GM19438 (cell line): ENCODE measurements at regions not wholly inside any gene's neighbourhood (a gene's known extent, or its start where the extent isn't known, plus 50 kb on each side); places are given as distances from the start of the nearest gene placed in this dataset.
"Not testable (repeated sequence)": the region's sequence is repeated elsewhere in the genome, so short reads cannot be mapped to it uniquely, and the experiment has no call there.

Experiments used
- ATAC-seq: cut with Tn5 transposase; IDR thresholded peaks from one replicate; pipeline ENCODE4 v1.9.1; 2021; ENCODE audit warnings: low read depth; ENCODE audit not compliant: unreplicated experiment

DNA sequence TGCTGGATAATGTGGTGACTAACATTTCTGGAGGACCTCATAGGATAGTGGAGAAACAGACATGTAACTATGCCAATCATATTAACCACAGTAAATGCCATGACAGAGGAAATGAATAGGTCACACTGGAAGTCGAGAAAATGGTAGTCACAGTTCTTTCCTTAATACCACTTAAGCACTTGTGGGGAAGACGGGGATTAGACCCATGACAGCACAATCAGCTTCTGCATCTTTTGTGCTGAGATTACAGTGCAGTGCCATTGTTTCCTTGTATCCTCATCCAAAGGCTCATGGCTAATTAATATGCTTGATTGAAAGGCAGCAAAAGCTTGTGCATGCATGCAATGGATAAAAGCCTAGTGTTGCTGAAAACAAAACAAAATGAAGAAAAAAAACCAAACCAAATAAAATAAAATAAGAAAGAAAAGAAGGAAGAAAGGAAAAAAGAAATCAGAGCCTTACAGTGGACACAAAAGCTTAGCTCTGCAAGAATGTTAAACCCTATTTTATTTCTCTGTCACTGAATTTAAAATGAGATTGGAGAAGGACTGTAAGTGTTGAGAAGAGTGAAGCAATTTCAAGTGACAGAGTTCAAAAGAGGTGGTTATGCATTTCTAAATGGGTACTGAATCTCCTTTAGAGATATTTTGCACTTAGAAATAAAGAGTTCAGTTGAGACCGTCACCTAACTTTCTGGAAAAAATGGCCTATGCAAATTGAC is 1011.9 kb downstream of the CDH8 start:
- no peak for ATAC-seq

DNA sequence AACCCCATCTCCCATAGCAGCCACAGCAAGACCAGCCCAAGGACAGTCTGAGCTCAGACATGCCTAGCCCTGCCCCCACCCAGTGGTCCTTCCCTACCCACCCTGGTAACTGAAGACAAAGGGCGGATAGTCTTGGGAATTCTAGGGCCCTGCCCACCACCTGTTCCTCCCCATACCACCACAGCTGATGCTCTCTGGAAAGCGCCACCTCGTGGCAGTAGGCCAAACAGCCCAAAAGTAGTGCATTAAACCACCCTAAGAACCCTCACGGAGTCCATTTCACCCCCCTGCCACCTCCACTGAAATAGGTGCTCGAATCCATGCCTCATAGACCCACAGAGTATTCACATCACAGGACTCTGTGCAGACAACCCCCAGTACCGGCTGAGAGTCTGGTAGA is 1021.4 kb downstream of the CDH8 start:
- no peak for ATAC-seq

DNA sequence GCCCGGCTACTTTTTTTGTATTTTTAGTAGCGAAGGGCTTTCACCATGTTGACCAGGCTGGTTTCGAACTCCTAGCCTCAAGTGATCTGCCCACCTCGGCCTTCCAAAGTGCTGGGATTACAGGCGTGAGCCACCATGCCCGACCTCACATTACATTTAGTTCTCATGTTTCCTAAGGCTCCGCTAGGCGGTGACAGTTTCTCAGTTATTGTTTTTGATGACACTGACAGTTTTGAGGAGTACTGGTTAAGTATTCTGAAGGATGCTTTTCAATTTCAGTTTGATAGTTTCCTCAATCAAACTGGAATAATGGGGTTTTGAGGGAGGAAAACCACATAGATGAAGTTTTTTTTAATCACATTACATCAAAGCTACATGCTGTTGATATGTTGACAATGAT is 1028.5 kb downstream of the CDH8 start:
- no peak for ATAC-seq

- no peak for ATAC-seq
These were observed 1030.3 kb downstream of the CDH8 start for GRCh38 chr16:61005952-61006351.

DNA sequence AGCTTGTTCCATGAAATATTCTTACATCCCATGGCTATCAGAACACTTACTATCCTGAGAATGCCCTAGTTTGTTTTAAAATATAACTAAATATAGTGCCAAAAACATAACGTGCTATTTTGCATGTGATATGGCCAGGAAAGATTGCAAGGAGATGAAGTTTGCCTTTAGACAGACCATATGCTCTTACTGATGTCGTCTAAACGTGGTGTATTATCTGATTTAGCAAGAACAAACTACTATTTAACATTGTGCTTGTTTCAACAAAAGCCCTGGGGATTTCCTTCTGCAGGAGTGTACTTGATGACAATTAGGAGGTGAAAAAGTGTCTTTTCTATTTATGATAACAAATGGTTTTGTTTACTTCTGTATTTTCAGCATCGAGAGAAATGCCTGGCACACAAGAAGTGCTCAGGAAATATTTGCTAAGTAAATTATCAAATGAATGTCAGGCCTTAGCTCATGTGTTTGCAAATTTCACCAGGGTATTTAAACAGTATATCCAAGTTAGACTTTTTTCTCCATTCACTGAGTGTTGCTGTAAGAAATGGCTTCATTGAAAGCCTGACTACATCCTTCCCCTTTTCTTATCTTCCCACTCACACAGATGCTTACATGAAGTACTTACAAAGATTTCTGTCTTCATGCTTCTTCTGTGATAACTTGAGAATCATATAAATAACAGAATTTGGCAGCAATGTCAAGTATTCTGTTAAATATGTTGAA is 1033.6 kb downstream of the CDH8 start:
- no peak for ATAC-seq

DNA sequence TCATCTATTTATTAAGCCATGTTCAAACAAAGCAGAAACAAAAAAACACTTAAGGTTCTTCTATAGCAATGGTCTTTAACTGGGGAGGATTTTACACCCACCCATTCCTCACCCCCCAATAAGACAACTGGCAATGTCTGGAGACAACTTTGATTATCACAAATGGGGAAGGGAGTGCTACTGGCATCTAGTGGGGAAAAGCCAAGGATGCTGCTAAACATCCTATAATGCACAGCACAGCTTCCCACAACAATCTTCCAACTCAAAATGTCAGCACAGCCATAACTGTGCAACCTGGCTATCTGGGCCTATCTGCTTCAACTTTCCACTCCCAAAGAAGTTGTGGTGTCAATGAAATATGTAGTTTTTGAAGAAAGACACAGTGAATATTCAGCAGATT is 1044.4 kb downstream of the CDH8 start:
- no peak for ATAC-seq

- ATAC-seq = no peak
These were observed 1046.6 kb downstream of the CDH8 start for GRCh38 chr16:60989592-60989991.

DNA sequence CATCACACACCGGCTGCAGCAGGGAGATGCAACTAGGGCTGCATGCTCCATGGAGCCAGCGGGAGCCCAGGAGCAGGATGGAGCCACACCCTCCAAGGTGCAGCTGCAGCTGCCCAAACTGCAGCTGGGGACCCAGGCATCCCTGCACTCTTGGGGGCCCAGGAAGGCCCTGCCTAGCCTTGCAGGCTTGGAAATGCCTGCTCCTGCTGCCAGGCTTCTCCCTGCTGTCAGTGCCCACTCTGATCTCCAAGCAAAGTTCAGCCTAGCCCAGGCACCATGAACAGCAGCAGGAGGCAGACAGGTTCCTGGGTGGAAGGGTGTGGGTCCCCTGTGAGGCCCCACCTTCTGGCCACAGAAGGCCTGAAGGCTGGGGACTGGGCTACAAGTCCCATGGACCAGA is 1057.1 kb downstream of the CDH8 start:
- no peak for ATAC-seq

GRCh38 chr16:60949800-60950199 is 1086.4 kb downstream of the CDH8 start:
- no peak for ATAC-seq

- ATAC-seq = no peak
These were observed 1091.0 kb downstream of the CDH8 start for GRCh38 chr16:60945225-60945624.

DNA sequence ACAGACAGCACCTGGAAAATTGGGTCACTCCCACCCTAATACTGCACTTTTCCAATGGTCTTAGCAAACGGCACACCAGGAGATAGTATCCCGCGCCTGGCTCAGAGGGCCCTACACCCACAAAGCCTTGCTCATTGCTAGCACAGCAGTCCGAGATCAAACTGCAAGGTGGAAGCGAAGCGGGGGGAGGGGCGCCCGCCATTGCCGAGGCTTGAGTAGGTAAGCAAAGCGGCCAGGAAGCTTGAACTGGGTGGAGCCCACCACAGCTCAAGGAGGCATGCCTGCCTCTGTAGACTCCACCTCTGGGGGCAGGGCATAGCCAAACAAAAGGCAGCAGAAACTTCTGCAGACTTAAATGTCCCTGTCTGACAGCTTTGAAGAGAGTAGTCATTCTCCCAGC is 1100.0 kb downstream of the CDH8 start:
- not testable (repeated sequence) for ATAC-seq

- no peak for ATAC-seq
These were observed 1103.6 kb downstream of the CDH8 start for GRCh38 chr16:60932600-60932999.

DNA sequence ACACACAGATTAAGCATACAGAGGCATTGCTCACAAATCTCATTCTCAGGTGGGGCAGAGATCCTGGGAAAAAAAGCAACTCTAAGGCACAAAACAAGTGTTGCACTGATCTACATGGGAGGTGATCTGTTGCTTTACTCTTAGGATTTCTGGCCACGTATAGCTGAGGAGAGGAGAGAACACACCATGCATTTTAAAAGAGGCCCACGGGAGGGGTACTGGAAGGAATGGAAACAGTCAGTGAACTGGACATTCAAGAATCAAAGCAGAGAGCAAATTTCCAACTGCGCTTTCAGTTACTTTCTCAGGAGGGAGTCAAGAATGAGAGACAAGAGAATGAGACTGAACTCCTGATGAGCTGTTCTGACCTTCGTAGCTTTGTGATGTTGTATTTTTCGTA is 1105.9 kb downstream of the CDH8 start:
- ATAC-seq = no peak

- no peak for ATAC-seq
These were observed 1113.3 kb downstream of the CDH8 start for GRCh38 chr16:60922920-60923319.

- no peak for ATAC-seq
These were observed 1121.9 kb downstream of the CDH8 start for GRCh38 chr16:60914334-60914733.

DNA sequence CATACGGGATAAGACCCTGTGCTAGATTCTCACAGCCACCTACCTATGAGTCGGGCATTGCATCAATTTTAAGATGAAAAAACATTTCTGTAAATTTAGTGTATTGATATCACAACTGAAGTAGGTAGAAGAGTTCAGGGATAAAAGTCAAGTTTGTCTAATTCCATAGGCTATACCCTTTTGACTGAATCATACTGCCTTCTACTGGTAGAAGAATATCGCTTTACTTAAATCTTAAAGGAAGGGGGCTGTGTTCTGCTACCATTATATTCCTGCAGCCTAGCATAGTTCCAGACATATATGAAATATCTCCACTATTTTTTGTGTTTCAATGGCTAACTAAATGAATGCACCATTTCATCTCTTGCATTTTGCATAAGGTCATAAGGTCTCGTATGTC is 1128.6 kb downstream of the CDH8 start:
- ATAC-seq = no peak

DNA sequence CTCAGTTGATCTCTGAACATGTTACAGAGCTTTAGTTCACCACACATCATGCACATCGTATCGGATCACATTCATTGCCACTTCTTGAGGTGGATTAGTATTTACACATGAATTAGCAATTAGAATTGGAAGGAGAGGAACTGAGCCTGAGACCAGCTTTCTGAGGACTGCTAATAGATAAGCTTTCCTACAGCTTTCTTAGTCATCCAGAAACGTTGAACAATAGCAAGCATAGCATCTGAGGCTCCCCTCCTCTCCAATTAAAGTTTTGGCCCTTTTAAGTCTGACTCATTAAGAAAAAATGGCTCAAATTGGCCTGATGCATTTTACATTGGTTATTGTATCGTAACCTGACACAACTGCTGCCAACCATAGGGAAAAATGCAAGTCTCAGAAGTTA is 1130.4 kb downstream of the CDH8 start:
- no peak for ATAC-seq

DNA sequence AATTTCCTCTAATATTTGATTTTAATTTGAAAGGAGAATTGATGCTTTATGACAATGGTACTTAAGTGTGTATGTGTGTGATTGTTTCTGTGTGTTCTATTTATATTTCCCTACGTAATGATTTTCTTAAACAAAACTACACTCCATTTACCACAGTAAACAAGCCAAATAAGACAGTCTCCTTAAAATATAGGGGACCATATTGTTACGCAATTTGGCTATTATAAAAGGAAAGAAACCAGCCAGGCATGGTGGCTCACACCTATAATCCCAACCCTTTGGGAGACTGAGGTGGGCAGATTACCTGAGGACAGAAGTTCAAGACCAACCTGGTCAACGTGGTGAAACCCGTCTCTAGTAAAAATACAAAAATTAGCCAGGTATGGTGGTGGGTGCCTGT is 1134.1 kb downstream of the CDH8 start:
- ATAC-seq = no peak

DNA sequence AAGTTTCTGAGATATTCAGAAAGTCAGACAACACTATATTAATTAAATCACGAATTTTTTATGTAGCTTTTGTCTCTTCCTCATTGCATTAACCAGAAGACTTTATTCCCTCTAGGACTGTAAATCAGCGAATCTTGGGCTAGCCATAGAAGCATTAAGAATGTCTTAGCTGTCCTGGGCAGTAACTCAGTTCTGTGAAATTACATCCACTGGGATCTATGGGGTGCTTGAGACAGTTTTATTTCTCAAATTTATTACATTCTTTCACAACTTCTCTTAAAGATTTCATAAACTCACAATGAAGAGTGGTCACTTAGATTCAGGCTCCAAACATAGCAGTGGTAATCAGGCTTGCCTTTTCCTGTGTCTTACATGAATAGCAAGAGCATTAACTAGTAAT is 1153.4 kb downstream of the CDH8 start:
- no peak for ATAC-seq

DNA sequence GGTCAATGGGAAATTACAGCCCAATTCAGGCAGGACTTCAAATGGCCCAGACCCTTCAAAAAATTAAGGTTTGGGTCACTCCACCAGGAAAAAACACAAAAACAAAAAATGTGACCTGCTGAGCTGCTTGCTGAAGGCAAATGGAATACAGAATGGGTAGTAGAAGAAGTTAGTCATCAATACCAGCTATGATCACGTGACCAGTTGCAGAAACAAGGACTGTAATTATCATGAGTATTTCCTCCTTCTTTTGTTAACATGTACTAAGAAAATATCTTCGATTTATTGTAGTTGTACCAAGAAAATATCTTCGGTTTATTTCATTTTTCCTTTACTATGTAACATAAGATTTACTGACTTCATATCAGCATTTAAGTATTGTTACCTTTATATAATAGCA is 1183.6 kb downstream of the CDH8 start:
- ATAC-seq = no peak

GRCh38 chr16:60821661-60822060 is 1214.6 kb downstream of the CDH8 start:
- no peak for ATAC-seq

GRCh38 chr16:60820361-60820760 is 1215.9 kb downstream of the CDH8 start:
- ATAC-seq = no peak
